ENCODE measurements at regions not wholly inside any gene's neighbourhood (a gene's known extent, or its start where the extent isn't known, plus 50 kb on each side); places are given as distances from the start of the nearest gene placed in this dataset.

GRCh38 chr2:185202945-185203528, 535.6 kb upstream of the FSIP2 start:
- CTCF ChIA-PET (ENCODE audit: partially characterized antibody), result interaction anchor here (0.9 kb wide), 1 partner anchor 9 kb away, joined by 4 read pairs; no protein-coding TSS in a partner anchor
- Histone ChIP-seq H3K9ac (replicated peaks in 1 of 4; ENCODE audit: extremely low read depth in 1 of 4, low read depth in 3 of 4, low read length in 3 of 4) (no peak overlapping the region), H3K14ac (ENCODE audit: insufficient read length) (no peak overlapping the region), H2BK15ac (ENCODE audit: low read length) (no peak overlapping the region), H3K27ac (ENCODE audit: low read depth, low read length) (no peak overlapping the region), H3K4ac (replicated peaks; ENCODE audit: insufficient read length, low read depth, low read length) (no peak overlapping the region), H2AFZ (ENCODE audit: low read length) (no peak overlapping the region), H3K79me2 (ENCODE audit: control insufficient read depth in 1 of 2, insufficient read depth in 2 of 2, low read length in 2 of 2) (no peaks in the 10 kb centered on the region), H2AK5ac (ENCODE audit: low read depth, low read length) (no peak overlapping the region), H3K18ac (ENCODE audit: extremely low read depth, low read length) (no peak overlapping the region), H2BK5ac (ENCODE audit: low read depth, low read length) (no peak overlapping the region), H3K4me1 (replicated peaks in 1 of 4; ENCODE audit: control insufficient read depth in 3 of 4, insufficient read depth in 4 of 4, low read length in 3 of 4) (no peaks in the 10 kb centered on the region), H4K20me1 (replicated peaks in 1 of 2; ENCODE audit: control insufficient read depth in 1 of 2, insufficient read depth in 2 of 2, low read length in 2 of 2) (no peaks in the 10 kb centered on the region), H2BK12ac (ENCODE audit: low read depth, low read length) (no peak overlapping the region), H4K91ac (replicated peaks; ENCODE audit: insufficient read length, low read length) (no peak overlapping the region), H3K9me3 (ENCODE audit: insufficient read depth in 2 of 2, low read depth in 1 of 2, low read length in 1 of 2) (no peaks in the 10 kb centered on the region), H4K8ac (ENCODE audit: extremely low read depth, insufficient read depth, low read length) (no peak overlapping the region), H4K5ac (ENCODE audit: insufficient read length, low read depth, low read length) (no peak overlapping the region), H3K56ac (replicated peaks; ENCODE audit: insufficient read length, low read depth, low read length) (no peak overlapping the region), H3K27me3 (replicated peaks in 1 of 4; ENCODE audit: control insufficient read depth in 3 of 4, extremely low read depth in 1 of 4, insufficient read depth in 3 of 4, low read length in 3 of 4) (peaks cover 0 to 1% (median 0%) of the 10 kb centered on the region in 4 experiments; a peak in 1 of 7 replicates), H3K4me3 (ENCODE audit: extremely low read depth in 1 of 4, insufficient read depth in 2 of 4, low read depth in 3 of 4, low read length in 4 of 4) (no peak overlapping the region), H3K23ac (ENCODE audit: insufficient read length) (no peak overlapping the region), H2BK20ac (ENCODE audit: low read length) (no peak overlapping the region), H3K36me3 (ENCODE audit: control insufficient read depth in 2 of 4, insufficient read depth in 4 of 4, low read length in 3 of 4) (no peaks in the 10 kb centered on the region), H3K79me1 (ENCODE audit: low read depth, low read length) (no peaks in the 10 kb centered on the region), H3K4me2 (ENCODE audit: insufficient read depth in 1 of 2, low read depth in 2 of 2, low read length in 2 of 2) (no peak overlapping the region), H2BK120ac (replicated peaks; ENCODE audit: low read depth, low read length) (no peak overlapping the region), H3K23me2 (ENCODE audit: low read depth, low read length) (no peaks in the 10 kb centered on the region)
- 58% methylated on average over 3 of the region's 3 CpGs; no CpG with 5 or more reads in 1 of the 2 experiments for WGBS, 2 experiments (ENCODE audit: extremely low coverage in 1 of 2, insufficient coverage in 1 of 2, insufficient read length in 1 of 2, insufficient replicate concordance in 2 of 2, low coverage in 1 of 2, low lambda C conversion rate in 2 of 2, missing lambda C conversion rate in 1 of 2)
- DNase-seq (ENCODE audit: low read depth in 1 of 2, low spot score in 2 of 2), result no peak
- TF ChIP-seq SAP30 (IDR thresholded peaks at IDR 0.05; ENCODE audit: insufficient read depth, insufficient replicate concordance, low read length) (no peak), CREB1 (IDR thresholded peaks at IDR 0.05) (no peak)
- no peak for FAIRE-seq
- POLR2A ChIA-PET (ENCODE audit: partially characterized antibody), result no interaction called here

Measured in H1 (cell line).